Type B pancreatic cell (in vitro differentiated cells): ENCODE measurements at regions not wholly inside any gene's neighbourhood (a gene's known extent, or its start where the extent isn't known, plus 50 kb on each side); places are given as distances from the start of the nearest gene placed in this dataset.
"Not testable (repeated sequence)": the region's sequence is repeated elsewhere in the genome, so short reads cannot be mapped to it uniquely, and the experiment has no call there.

Experiments used
- DNase-seq: peaks from one replicate; pipeline ENCODE4 v3.0.0; 2021; ENCODE audit warnings: mixed read lengths; ENCODE audit not compliant: unreplicated experiment; ENCODE audit errors: extremely low spot score
- H3K27ac Mint-ChIP-seq: 2 replicates; pipeline ENCODE4 v1.8.0; 2021; ENCODE audit warnings: mild to moderate bottlenecking, mixed read lengths
- H3K27me3 Mint-ChIP-seq: 2 replicates; pipeline ENCODE4 v1.8.0; 2021; ENCODE audit warnings: mixed read lengths
- H3K36me3 Mint-ChIP-seq: 2 replicates; pipeline ENCODE4 v1.8.0; 2021; ENCODE audit warnings: mixed read lengths
- H3K4me1 Mint-ChIP-seq: one replicate; pipeline ENCODE4 v1.8.0; 2021; ENCODE audit warnings: mixed read lengths; ENCODE audit not compliant: unreplicated experiment
- H3K4me3 Mint-ChIP-seq: 2 replicates; pipeline ENCODE4 v1.8.0; 2021; ENCODE audit warnings: mild to moderate bottlenecking, mixed read lengths
- H3K9me3 Mint-ChIP-seq: 2 replicates; pipeline ENCODE4 v1.8.0; 2021; ENCODE audit warnings: mixed read lengths
- CTCF ChIP-seq: fragments of 200-600 bp; sonication (generic); conservative IDR thresholded peaks from 2 replicates; pipeline ENCODE4 v1.5.0; 2021; ENCODE audit warnings: antibody characterized with exemption, mild to moderate bottlenecking

- H3K9me3 Mint-ChIP-seq, result peaks cover 11% of the 10 kb centered on the region
- H3K27me3 Mint-ChIP-seq, result peaks cover 16% of the 10 kb centered on the region
- DNase-seq, result no peak
- H3K4me1 Mint-ChIP-seq, result no peaks in the 10 kb centered on the region
- no peak overlapping the region for H3K4me3 Mint-ChIP-seq
- no peak for TF ChIP-seq CTCF
- H3K27ac Mint-ChIP-seq, result no peak overlapping the region
- no peaks in the 10 kb centered on the region for H3K36me3 Mint-ChIP-seq
Measured at GRCh38 chr1:213786683-213787082, 201.1 kb upstream of the PROX1 start.

- peaks cover 16% of the 10 kb centered on the region for H3K27me3 Mint-ChIP-seq
- no peaks in the 10 kb centered on the region for H3K4me1 Mint-ChIP-seq
- H3K27ac Mint-ChIP-seq, result no peak overlapping the region
- peaks cover 11% of the 10 kb centered on the region for H3K9me3 Mint-ChIP-seq
- no peaks in the 10 kb centered on the region for H3K36me3 Mint-ChIP-seq
- no peak overlapping the region for H3K4me3 Mint-ChIP-seq
- no peak for TF ChIP-seq CTCF
- no peak for DNase-seq
Measured at GRCh38 chr1:213790565-213790964, 197.2 kb upstream of the PROX1 start.

GRCh38 chr1:213793482-213794067 is 194.2 kb upstream of the PROX1 start:
- no peak overlapping the region for H3K27ac Mint-ChIP-seq
- no peaks in the 10 kb centered on the region for H3K36me3 Mint-ChIP-seq
- peaks cover 4% of the 10 kb centered on the region for H3K27me3 Mint-ChIP-seq
- H3K4me3 Mint-ChIP-seq, result no peak overlapping the region
- TF ChIP-seq CTCF, result no peak
- H3K4me1 Mint-ChIP-seq, result no peaks in the 10 kb centered on the region
- DNase-seq, result no peak
- H3K9me3 Mint-ChIP-seq, result peaks cover 5% of the 10 kb centered on the region

- peaks cover 2% of the 10 kb centered on the region for H3K9me3 Mint-ChIP-seq
- no peak overlapping the region for H3K27ac Mint-ChIP-seq
- H3K36me3 Mint-ChIP-seq, result no peaks in the 10 kb centered on the region
- no peaks in the 10 kb centered on the region for H3K4me1 Mint-ChIP-seq
- no peak overlapping the region for H3K4me3 Mint-ChIP-seq
- no peak for DNase-seq
- H3K27me3 Mint-ChIP-seq, result peaks cover 2% of the 10 kb centered on the region
- TF ChIP-seq CTCF, result no peak
Measured at GRCh38 chr1:213796525-213796924, 191.2 kb upstream of the PROX1 start.

- not testable (repeated sequence) for H3K4me3 Mint-ChIP-seq, H3K27ac Mint-ChIP-seq, DNase-seq, H3K36me3 Mint-ChIP-seq, H3K4me1 Mint-ChIP-seq, H3K9me3 Mint-ChIP-seq
- H3K27me3 Mint-ChIP-seq, result peaks cover 12% of the 10 kb centered on the region
Measured at GRCh38 chr1:213808288-213808687, 179.5 kb upstream of the PROX1 start.

- peaks cover 13% of the 10 kb centered on the region for H3K27me3 Mint-ChIP-seq
- no peak for TF ChIP-seq CTCF
- H3K27ac Mint-ChIP-seq, result no peak overlapping the region
- no peak overlapping the region for H3K4me3 Mint-ChIP-seq
- H3K9me3 Mint-ChIP-seq, result no peaks in the 10 kb centered on the region
- H3K4me1 Mint-ChIP-seq, result peaks cover 5% of the 10 kb centered on the region
- no peaks in the 10 kb centered on the region for H3K36me3 Mint-ChIP-seq
- no peak for DNase-seq
Measured at GRCh38 chr1:213817156-213817555, 170.6 kb upstream of the PROX1 start.
